NCI-H1105 treated with DMSO at 0.1 percent for 48 hours (cell line): ENCODE measurements at regions not wholly inside any gene's neighbourhood (a gene's known extent, or its start where the extent isn't known, plus 50 kb on each side); places are given as distances from the start of the nearest gene placed in this dataset.

ENCODE experiments used
- DNase-seq: peaks from one replicate; lab custom pipeline; 2025; lab: John Stamatoyannopoulos, UW

GRCh38 chr13:69274231-69274630, 833.4 kb upstream of the ATXN8OS start:
- no peak for DNase-seq

GRCh38 chr13:69264362-69265334, 843.0 kb upstream of the ATXN8OS start:
- DNase-seq, result no peak

GRCh38 chr13:69243366-69243765, 864.3 kb upstream of the ATXN8OS start:
- no peak for DNase-seq

GRCh38 chr13:69234171-69234570, 873.5 kb upstream of the ATXN8OS start:
- DNase-seq, result no peak

GRCh38 chr13:69226427-69226826, 881.2 kb upstream of the ATXN8OS start:
- no peak for DNase-seq

GRCh38 chr13:69221633-69222498, 885.8 kb upstream of the ATXN8OS start:
- DNase-seq, result peak; percentile 50

GRCh38 chr13:69213396-69213795, 894.2 kb upstream of the ATXN8OS start:
- DNase-seq, result peak; percentile 9

- DNase-seq, result no peak
Measured at GRCh38 chr13:69204620-69205019, 903.0 kb upstream of the ATXN8OS start.

- no peak for DNase-seq
Measured at GRCh38 chr13:69202996-69203395, 904.6 kb upstream of the ATXN8OS start.

- DNase-seq, result no peak
Measured at GRCh38 chr13:69199664-69200063, 908.0 kb upstream of the ATXN8OS start.

- no peak for DNase-seq
Measured at GRCh38 chr13:69198706-69199105, 908.9 kb upstream of the ATXN8OS start.

GRCh38 chr13:69194130-69194529, 913.5 kb upstream of the ATXN8OS start:
- DNase-seq, result no peak

- no peak for DNase-seq
Measured at GRCh38 chr13:69180034-69180433, 927.6 kb upstream of the ATXN8OS start.

GRCh38 chr13:69178000-69178399, 929.6 kb upstream of the ATXN8OS start:
- DNase-seq, result no peak

- DNase-seq, result no peak
Measured at GRCh38 chr13:69168436-69168835, 939.2 kb upstream of the ATXN8OS start.

GRCh38 chr13:69155136-69155535, 952.5 kb upstream of the ATXN8OS start:
- no peak for DNase-seq

GRCh38 chr13:69142101-69142500, 965.5 kb upstream of the ATXN8OS start:
- no peak for DNase-seq

GRCh38 chr13:69124996-69125395, 982.6 kb upstream of the ATXN8OS start:
- no peak for DNase-seq

GRCh38 chr13:69109891-69110525, 997.6 kb upstream of the ATXN8OS start:
- peak; percentile 5 for DNase-seq

- no peak for DNase-seq
Measured at GRCh38 chr13:69108486-69108885, 999.1 kb upstream of the ATXN8OS start.

- no peak for DNase-seq
Measured at GRCh38 chr13:69107436-69107835, 1000.2 kb upstream of the ATXN8OS start.

- no peak for DNase-seq
Measured at GRCh38 chr13:69101841-69102240, 1005.8 kb upstream of the ATXN8OS start.
